ENCODE measurements at regions not wholly inside any gene's neighbourhood (a gene's known extent, or its start where the extent isn't known, plus 50 kb on each side); places are given as distances from the start of the nearest gene placed in this dataset.

- DNase-seq (ENCODE audit: low spot score) = no peak
- intact Hi-C loops (cut with DNase I) = no loop called here
These were observed 1133.8 kb downstream of the SORCS3 start for GRCh38 chr10:105774881-105775280.

- no peak for DNase-seq (ENCODE audit: low spot score)
- intact Hi-C loops (cut with DNase I) = no loop called here
These were observed 1133.3 kb downstream of the SORCS3 start for GRCh38 chr10:105774351-105774750.

- intact Hi-C loops (cut with DNase I) = no loop called here
- no peak for DNase-seq (ENCODE audit: low spot score)
These were observed 1129.6 kb downstream of the SORCS3 start for GRCh38 chr10:105770524-105771212.

DNA sequence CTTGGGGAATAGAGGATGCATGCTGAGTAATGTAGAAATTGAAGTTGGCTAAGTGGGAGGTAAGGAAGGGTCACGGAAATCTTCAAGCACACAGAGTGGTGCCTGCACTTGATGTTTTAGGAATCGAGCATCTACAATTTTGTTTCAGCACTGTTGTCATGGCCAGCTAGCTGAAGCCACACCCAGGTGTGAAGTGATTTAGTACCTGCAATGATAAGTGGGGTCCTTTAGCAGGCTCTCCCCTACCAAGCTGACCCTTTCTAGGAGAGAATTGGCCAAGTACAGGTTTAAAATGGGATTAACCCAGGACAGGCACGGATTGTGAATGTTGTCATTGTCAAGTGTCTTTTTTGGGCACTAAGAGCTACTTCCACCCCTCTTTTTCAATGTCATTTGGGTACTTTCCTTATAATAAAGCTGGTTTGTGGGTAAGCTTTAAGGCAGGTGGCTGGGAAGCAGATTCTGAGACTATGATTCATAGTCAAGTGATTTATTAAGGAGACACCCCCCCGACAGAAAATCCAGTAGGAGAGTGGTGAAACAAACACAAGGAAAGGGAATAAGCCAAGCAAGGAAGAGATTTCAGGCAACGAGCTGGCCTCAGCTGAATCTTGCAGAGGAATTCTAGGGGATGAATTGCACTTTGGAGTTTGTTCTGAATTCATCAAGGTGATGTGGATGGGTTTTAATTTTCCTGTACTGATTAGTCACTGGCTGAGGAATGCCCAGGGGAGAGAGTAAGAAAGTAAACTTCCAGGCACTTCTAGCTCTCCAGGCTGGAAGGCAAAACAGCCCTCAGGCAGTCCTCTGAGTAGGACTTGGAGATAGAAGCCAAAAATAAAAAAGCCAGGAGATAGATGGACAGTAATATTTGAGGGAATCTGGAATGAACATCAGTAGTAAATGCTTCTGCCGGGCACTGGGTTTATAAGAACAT is 1128.4 kb downstream of the SORCS3 start:
- DNase-seq (ENCODE audit: low spot score) = no peak
- intact Hi-C loops (cut with DNase I) = no loop called here

DNA sequence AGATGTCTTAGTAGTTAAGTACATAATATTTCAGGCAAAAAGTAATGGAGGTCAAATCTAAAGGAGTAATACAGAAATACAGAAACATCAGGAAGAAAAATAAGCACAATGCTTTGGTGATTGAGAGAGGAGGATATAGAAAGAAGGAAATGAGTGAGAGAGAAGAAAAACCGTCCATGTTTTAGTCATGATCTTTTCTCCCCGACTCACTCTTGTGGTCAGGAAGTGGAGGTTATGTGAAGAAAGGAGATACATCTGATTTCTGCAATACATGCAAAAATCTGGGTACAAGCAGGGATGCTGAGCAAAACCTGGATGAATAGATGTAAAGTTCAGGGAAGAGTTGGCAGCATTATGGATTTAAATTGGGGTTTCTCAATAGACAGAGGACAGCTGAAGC is 1122.5 kb downstream of the SORCS3 start:
- DNase-seq (ENCODE audit: low spot score) = no peak
- intact Hi-C loops (cut with DNase I) = no loop called here

- intact Hi-C loops (cut with DNase I) = no loop called here
- DNase-seq (ENCODE audit: low spot score) = no peak
These were observed 1120.6 kb downstream of the SORCS3 start for GRCh38 chr10:105761576-105762260.

DNA sequence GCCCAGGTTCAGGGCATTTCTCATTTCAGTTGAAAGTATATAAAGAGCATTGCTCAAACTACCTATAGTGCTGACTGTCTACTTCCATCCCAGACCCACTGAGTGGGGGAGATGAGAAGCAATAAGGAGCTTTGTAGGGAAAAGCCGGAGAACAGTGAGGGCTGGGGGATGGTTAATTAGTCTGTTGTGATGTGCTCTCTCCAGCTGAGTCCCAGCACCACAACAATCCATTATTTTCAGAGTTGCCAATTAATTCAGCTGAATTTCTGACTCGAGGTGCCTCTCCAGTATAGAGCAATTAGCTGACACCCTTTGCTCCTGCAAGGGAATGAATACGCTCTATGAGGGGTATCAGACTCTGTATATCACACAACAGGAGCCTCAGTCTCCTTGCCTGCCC is 1118.6 kb downstream of the SORCS3 start:
- intact Hi-C loops (cut with DNase I) = loop anchor here (2.0 kb wide), 1 partner anchor 17 kb away; no protein-coding TSS in a partner anchor
- no peak for DNase-seq (ENCODE audit: low spot score)

GRCh38 chr10:105758209-105758998 is 1117.3 kb downstream of the SORCS3 start:
- intact Hi-C loops (cut with DNase I) = loop anchor here (2.0 kb wide), 1 partner anchor 16 kb away; no protein-coding TSS in a partner anchor
- DNase-seq (ENCODE audit: low spot score) = no peak

- DNase-seq (ENCODE audit: low spot score) = no peak
- intact Hi-C loops (cut with DNase I) = no loop called here
These were observed 1116.2 kb downstream of the SORCS3 start for GRCh38 chr10:105757302-105757701.

DNA sequence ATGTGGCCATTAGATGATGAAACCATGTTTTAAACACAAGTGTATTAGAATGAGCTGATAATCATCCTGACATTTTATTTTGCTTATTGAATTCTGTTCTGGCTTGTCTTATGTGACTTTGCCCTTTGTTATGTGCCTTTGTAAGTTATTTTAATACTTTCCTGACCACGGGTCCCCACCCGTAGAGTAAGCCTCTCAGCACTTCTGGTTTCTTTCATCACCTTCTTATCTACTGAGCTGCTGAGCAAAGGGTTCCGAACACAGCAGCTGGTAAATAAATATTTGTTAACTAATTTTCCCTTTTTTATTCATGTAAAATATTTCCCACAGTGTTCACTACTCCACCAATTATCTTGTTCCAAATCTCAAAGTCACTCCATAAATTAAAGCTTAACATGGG is 1115.3 kb downstream of the SORCS3 start:
- no peak for DNase-seq (ENCODE audit: low spot score)
- intact Hi-C loops (cut with DNase I) = no loop called here

DNA sequence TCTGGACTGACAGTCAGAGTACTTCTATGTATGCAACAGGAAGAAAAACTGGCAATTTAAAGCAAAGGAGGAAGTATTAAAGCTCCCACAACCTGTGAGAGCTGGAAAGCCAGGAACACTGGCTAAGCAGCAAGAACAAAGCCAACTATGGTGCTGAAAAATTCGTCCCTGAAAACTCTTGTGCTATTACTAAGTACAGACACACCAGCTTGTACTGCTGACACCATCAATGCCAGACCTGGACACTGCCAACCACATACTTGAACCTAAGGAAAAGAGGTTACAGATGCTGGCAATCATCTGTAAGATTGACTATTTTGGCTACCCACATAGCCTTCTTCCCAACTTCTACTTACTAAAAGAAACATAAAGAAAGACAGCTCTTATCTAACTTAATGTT is 1110.6 kb downstream of the SORCS3 start:
- intact Hi-C loops (cut with DNase I) = no loop called here

GRCh38 chr10:105745596-105746148 is 1104.6 kb downstream of the SORCS3 start:
- intact Hi-C loops (cut with DNase I) = no loop called here
- DNase-seq (ENCODE audit: low spot score) = no peak

More for the DNA sequence above, 1110.6 kb downstream of the SORCS3 start:
- no peak for DNase-seq (ENCODE audit: low spot score)

DNA sequence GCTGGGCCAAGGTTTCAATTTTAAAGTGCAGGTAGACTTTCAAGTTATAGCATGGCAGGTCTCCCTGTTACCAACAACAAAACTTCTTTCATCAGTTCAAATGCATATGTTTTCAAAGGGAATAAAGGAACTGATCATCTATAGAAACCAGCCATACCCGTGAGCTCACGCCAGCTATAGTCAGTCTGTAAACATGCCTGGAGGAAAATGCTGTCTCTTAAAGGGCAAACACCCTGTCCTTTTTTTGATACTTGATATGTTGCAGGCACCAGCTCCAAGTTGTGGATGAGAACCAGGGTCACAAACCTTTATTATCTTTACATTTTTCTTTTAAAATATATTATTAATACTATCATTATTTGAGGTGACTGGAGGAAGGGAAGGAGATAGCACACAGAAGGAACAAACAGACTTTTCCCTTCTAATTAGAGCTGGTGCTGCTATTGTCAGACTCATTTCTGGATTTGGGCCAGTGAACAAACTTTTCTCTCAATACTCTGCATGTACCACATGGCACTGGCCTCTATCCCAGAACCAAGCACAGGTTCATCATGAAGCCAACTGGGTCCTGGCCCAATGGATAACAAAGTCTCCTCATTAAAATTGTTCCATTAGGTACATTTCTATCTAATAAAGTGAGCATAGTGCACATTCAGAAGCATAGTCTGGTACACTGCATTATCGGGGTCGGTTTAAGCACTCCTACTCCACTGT is 1102.4 kb downstream of the SORCS3 start:
- no peak for DNase-seq (ENCODE audit: low spot score)
- intact Hi-C loops (cut with DNase I) = loop anchor here (2.0 kb wide), 1 partner anchor 15 kb away; no protein-coding TSS in a partner anchor

DNA sequence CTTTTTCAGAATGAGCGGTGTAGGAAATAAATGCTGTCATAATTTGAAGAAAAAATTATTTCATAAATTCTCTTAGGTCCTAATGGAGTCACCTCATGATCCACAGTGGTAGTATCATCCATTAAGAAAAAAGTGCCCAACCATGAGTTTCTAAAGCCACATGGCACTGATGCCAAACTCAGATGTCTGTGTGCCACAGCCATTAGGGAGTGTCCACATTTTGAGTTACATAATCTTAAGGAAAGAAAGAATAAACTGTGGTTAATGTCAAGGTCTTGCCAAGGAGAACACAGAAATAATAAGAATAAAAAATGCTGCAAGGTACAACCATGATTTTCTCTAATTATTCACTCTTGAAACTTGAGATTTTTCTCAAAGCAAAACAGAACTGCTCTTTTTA is 1101.8 kb downstream of the SORCS3 start:
- intact Hi-C loops (cut with DNase I) = loop anchor here (2.0 kb wide), 1 partner anchor 16 kb away; no protein-coding TSS in a partner anchor
- DNase-seq (ENCODE audit: low spot score) = no peak

DNA sequence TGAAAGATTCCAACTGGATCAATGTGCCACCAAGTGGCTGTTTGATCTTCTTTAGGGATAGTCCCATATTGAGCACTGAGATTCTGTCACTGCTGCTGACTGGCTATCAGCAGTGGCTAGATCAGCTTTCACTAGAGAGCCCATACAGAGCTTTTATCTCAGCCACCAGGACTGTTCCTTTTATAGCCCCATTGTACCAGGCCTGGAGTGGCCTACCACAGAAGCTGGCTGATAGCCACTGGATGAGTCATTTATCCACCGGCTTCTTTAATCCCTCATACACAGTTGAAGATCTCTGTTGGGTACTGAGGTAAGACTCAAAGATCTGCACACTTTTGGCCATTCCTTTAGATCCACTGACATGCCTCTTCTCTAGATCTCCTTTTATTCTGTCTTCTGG is 1101.1 kb downstream of the SORCS3 start:
- DNase-seq (ENCODE audit: low spot score) = no peak
- intact Hi-C loops (cut with DNase I) = loop anchor here (2.0 kb wide), 1 partner anchor 17 kb away; no protein-coding TSS in a partner anchor

- intact Hi-C loops (cut with DNase I) = no loop called here
- DNase-seq (ENCODE audit: low spot score) = no peak
These were observed 1093.4 kb downstream of the SORCS3 start for GRCh38 chr10:105734479-105734878.

DNA sequence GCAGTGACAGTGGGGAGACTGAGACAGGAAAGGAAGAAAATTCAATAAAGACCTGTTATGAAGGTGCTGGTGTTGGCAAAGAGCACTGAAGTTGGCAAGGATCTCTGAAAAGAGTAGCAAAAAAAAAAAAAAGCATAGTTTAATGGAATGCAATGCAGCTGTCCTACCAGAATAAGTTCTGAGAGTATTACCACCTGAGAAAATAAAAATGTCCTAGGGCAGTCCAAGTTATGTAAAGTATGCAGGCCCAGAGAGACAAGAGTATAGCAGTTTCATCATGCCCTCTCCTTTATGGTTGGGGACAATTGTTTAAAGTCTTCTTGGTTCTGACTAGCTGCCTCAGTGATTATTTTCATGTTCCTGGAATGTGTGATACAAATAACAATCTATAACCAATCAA is 1092.8 kb downstream of the SORCS3 start:
- DNase-seq (ENCODE audit: low spot score) = no peak
- intact Hi-C loops (cut with DNase I) = no loop called here

DNA sequence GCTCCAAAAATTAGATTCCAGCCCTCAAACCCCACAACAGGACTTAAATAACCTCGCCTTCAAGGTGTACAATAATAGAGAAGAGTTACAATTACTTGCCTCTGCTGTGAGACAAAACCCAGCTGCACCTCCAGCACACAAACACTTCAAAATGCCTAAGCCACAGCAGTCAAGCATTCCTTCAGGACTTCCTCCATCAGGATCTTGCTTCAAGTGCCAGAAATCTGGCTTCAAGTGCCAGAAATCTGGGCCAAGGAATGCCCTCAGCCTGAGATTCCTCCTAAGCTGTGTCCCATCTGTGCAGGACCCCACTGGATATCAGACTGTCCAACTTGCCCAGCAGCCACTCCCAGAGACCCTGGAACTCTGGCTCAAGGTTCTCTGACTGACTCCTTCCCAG is 1088.3 kb downstream of the SORCS3 start:
- intact Hi-C loops (cut with DNase I) = no loop called here
- no peak for DNase-seq (ENCODE audit: low spot score)
